ENCODE measurements at regions not wholly inside any gene's neighbourhood (a gene's known extent, or its start where the extent isn't known, plus 50 kb on each side); places are given as distances from the start of the nearest gene placed in this dataset.

- no peak for TF ChIP-seq SUZ12 (IDR thresholded peaks at IDR 0.05; ENCODE audit: extremely low read depth, insufficient read depth, insufficient read length)
- TF ChIP-seq ZNF274 (IDR thresholded peaks at IDR 0.05; ENCODE audit: low read depth, low read length), result no peak
- TF ChIP-seq YY1 (IDR thresholded peaks at IDR 0.05; ENCODE audit: insufficient read depth, insufficient read length), result no peak
Observed at GRCh38 chr2:76073992-76074604, 363.4 kb upstream of the GCFC2 start.

Measured in NT2/D1 (cell line).